ENCODE measurements at regions not wholly inside any gene's neighbourhood (a gene's known extent, or its start where the extent isn't known, plus 50 kb on each side); places are given as distances from the start of the nearest gene placed in this dataset.
A peak's percentile ranks its signal among the peaks of the same experiment; 100 is the strongest.

- Histone ChIP-seq H3K4me3 (no peak overlapping the region), H3K9me3 (no peaks in the 10 kb centered on the region), H3K27me3 (no peaks in the 10 kb centered on the region), H3K36me3 (no peaks in the 10 kb centered on the region), H3K27ac (no peak overlapping the region), H3K4me1 (peaks cover 9 to 20% (median 12%) of the 10 kb centered on the region in 4 donors)
- ATAC-seq (ENCODE audit: low FRiP score in 2 of 2), result no peak
- TF ChIP-seq CTCF (IDR thresholded peaks at IDR 0.05) (no peak), EP300 (IDR thresholded peaks at IDR 0.05) (no peak), POLR2A (IDR thresholded peaks at IDR 0.05) (no peak)
- 69 to 83% methylated on average over 1 to 2 of the region's 2 CpGs for WGBS, 2 donors
- no peak for DNase-seq
Measured at GRCh38 chr6:169972736-169973135, 221.3 kb downstream of the ERMARD start.

- Histone ChIP-seq H3K27ac (no peak overlapping the region), H3K4me1 (peaks cover 5 to 14% (median 9%) of the 10 kb centered on the region in 4 donors), H3K4me3 (no peak overlapping the region), H3K36me3 (no peaks in the 10 kb centered on the region), H3K27me3 (no peaks in the 10 kb centered on the region), H3K9me3 (no peaks in the 10 kb centered on the region)
- ATAC-seq (ENCODE audit: low FRiP score in 2 of 2) (no peak), DNase-seq (peak in 1 of 2 donors; percentile 51)
- WGBS, 2 donors, result 87 to 89% methylated on average over 10 to 15 of the region's 15 CpGs
- no peak for TF ChIP-seq CTCF (IDR thresholded peaks at IDR 0.05)
- TF ChIP-seq POLR2A (IDR thresholded peaks at IDR 0.05), result no peak
- no peak for TF ChIP-seq POLR2AphosphoS5 (IDR thresholded peaks at IDR 0.05)
- TF ChIP-seq EP300 (IDR thresholded peaks at IDR 0.05), result no peak
Measured at GRCh38 chr6:169972101-169972651, 220.8 kb downstream of the ERMARD start.

GRCh38 chr6:169971081-169971861 is 219.8 kb downstream of the ERMARD start:
- ATAC-seq (ENCODE audit: low FRiP score in 2 of 2), result no peak
- TF ChIP-seq POLR2A (IDR thresholded peaks at IDR 0.05), result no peak
- no peak for TF ChIP-seq CTCF (IDR thresholded peaks at IDR 0.05)
- no peak for TF ChIP-seq EP300 (IDR thresholded peaks at IDR 0.05)
- no peak for TF ChIP-seq POLR2AphosphoS5 (IDR thresholded peaks at IDR 0.05)
- Histone ChIP-seq H3K27me3 (no peaks in the 10 kb centered on the region), H3K4me1 (peaks cover 3 to 5% (median 5%) of the 10 kb centered on the region in 4 donors), H3K36me3 (no peaks in the 10 kb centered on the region), H3K9me3 (no peaks in the 10 kb centered on the region), H3K27ac (no peak overlapping the region), H3K4me3 (no peak overlapping the region)
- DNase-seq, result peak in 1 of 2 donors; percentile 73
- WGBS, 2 donors, result 94% methylated on average over 14 to 36 of the region's 38 CpGs

GRCh38 chr6:169970306-169970988 is 219.0 kb downstream of the ERMARD start:
- no peaks in the 10 kb centered on the region for H3K36me3 ChIP-seq
- no peak overlapping the region for H3K4me3 ChIP-seq
- H3K4me1 ChIP-seq, result no peaks in the 10 kb centered on the region
- H3K27me3 ChIP-seq, result no peaks in the 10 kb centered on the region
- H3K27ac ChIP-seq, result no peak overlapping the region
- DNase-seq (peak in 1 of 2 donors; percentile 71), ATAC-seq (ENCODE audit: low FRiP score in 2 of 2) (no peak)
- no peaks in the 10 kb centered on the region for H3K9me3 ChIP-seq
- 91 to 93% methylated on average over 10 to 11 of the region's 19 CpGs for WGBS, 2 donors
- TF ChIP-seq CTCF (IDR thresholded peaks at IDR 0.05) (no peak), POLR2A (IDR thresholded peaks at IDR 0.05) (no peak), POLR2AphosphoS5 (IDR thresholded peaks at IDR 0.05) (no peak), EP300 (IDR thresholded peaks at IDR 0.05) (no peak)

Data from upper lobe of left lung (tissue), 6 donors.